GM10248 (cell line): ENCODE measurements at regions not wholly inside any gene's neighbourhood (a gene's known extent, or its start where the extent isn't known, plus 50 kb on each side); places are given as distances from the start of the nearest gene placed in this dataset.

Experiments
- CTCF ChIA-PET: fragments of 300-600 bp; sonication (Branson Sonifier 250); formaldehyde crosslinking; extraction: SDS; loops from one replicate; lab custom pipeline; 2021; ENCODE audit warnings: antibody characterized with exemption; lab: Yijun Ruan, JAX
- POLR2A ChIA-PET: fragments of 350-650 bp; sonication (Branson Sonifier 250); formaldehyde crosslinking; extraction: SDS; loops from one replicate; lab custom pipeline; 2020; ENCODE audit warnings: antibody characterized with exemption; lab: Yijun Ruan, JAX
- DNase-seq: peaks from one replicate; pipeline ENCODE4 v3.0.0; 2012; ENCODE audit errors: extremely low spot score
- TF ChIP-seq, protein P1 (sequence below): IDR thresholded peaks from 2 replicates; pipeline ENCODE4 v1.5.1; 2012; ENCODE audit warnings: mild to moderate bottlenecking, low read depth; ENCODE audit errors: extremely low read depth, missing control alignments, control extremely low read depth

DNA sequence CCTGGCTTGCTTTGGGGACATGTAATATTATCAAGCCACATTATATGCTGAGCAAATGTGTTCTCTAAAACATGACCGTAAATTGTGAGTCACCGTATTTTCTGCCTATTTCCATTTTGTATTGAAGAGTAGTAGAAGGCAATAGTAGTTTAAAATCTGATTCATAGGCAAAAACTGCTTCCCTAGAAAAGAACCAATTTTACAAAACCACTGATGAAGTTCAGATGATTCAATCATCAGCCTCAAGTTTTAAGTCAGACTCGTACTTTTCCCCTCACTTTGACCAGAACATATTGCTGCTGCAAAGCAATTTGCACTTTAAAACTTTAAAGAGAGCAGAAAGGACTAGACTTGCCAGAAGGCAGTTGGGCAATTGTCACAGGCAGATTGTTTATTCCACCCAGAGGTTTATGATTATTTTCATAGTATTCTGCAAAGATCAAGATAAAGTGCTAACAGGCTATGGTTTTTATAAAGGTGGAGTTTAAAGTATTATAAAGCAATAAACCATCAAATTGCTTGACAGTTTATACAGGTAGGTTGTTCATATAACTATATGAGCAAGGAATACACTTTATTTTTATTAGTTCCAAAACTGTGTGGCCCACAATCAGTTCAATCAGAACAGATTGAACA is 168.2 kb downstream of the ETV1 start:
- TF ChIP-seq, protein P1, sequence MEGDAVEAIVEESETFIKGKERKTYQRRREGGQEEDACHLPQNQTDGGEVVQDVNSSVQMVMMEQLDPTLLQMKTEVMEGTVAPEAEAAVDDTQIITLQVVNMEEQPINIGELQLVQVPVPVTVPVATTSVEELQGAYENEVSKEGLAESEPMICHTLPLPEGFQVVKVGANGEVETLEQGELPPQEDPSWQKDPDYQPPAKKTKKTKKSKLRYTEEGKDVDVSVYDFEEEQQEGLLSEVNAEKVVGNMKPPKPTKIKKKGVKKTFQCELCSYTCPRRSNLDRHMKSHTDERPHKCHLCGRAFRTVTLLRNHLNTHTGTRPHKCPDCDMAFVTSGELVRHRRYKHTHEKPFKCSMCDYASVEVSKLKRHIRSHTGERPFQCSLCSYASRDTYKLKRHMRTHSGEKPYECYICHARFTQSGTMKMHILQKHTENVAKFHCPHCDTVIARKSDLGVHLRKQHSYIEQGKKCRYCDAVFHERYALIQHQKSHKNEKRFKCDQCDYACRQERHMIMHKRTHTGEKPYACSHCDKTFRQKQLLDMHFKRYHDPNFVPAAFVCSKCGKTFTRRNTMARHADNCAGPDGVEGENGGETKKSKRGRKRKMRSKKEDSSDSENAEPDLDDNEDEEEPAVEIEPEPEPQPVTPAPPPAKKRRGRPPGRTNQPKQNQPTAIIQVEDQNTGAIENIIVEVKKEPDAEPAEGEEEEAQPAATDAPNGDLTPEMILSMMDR: no peak
- CTCF ChIA-PET: no interaction called here
- POLR2A ChIA-PET: no interaction called here
- DNase-seq: no peak

DNA sequence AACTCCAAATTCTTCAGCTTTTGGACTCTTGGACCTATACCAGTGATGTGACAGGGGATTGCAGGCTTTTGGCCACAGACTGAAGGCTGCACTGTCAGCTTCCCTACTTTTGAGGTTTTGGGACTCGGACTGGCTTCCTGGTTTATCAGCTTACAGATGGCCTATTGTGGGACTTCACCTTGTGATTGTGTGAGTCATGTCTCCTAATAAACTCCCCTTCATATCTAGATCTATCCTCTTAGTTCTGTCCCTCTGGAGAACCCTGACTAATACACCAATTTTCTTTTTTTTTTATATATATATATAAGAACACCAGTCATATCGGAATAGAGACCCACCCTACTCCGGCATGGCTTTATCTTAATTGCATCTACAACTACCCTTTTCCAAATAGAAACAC is 166.8 kb downstream of the ETV1 start:
- ChIA-PET CTCF (interaction anchor here (1.2 kb wide), 1 partner anchor 13 kb away, joined by 3 read pairs; no protein-coding TSS in a partner anchor), POLR2A (no interaction called here)
- TF ChIP-seq, protein P1: no peak
- DNase-seq: no peak

DNA sequence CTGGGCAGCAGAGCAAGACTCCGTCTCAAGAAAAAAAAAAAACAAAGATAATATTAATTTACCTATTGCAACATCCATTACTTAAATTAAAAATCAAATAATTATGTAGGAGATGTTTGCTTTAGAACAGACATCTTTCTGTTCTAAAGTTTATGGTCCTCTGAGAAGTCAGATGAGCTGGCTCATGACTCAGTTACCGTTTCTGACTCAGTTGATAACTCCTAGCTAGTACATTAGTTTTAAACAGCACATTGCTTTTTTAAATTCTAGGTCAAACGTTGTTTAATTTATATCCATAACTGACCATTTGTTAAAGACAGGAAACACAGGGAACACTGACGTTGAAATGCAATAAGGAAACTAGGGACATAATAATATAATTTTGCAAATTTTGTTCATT is 162.7 kb downstream of the ETV1 start:
- ChIA-PET POLR2A (no interaction called here), CTCF (no interaction called here)
- no peak for DNase-seq
- TF ChIP-seq, protein P1: no peak

- DNase-seq: no peak
- ChIA-PET CTCF (interaction anchor here (1.1 kb wide), 1 partner anchor 9 kb away, joined by 3 read pairs; no protein-coding TSS in a partner anchor), POLR2A (no interaction called here)
- TF ChIP-seq, protein P1: no peak
Measured at GRCh38 chr7:13827716-13828115, 161.8 kb downstream of the ETV1 start.

DNA sequence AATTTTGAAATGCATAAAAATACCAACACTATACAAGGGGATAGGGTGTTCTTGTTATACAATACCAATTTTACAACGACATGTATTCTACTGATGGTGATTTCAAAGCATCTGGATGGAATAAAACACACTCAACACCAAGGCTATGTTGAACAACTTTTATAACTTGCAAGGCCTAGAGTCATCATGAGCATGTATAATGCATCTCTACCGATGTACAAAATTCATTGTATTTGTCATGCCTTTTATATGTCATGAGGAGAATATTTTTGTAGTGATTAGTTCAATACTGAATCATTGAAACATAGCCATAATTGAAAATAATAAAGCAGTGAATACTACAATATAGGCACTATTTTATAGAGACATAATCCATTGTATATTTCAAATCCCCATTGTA is 160.2 kb downstream of the ETV1 start:
- ChIA-PET POLR2A (no interaction called here), CTCF (no interaction called here)
- DNase-seq: no peak
- TF ChIP-seq, protein P1: no peak

- CTCF ChIA-PET: no interaction called here
- no peak for DNase-seq
- POLR2A ChIA-PET: no interaction called here
- TF ChIP-seq, protein P1: no peak
Measured at GRCh38 chr7:13829914-13830900, 159.3 kb downstream of the ETV1 start.
